ENCODE measurements at regions not wholly inside any gene's neighbourhood (a gene's known extent, or its start where the extent isn't known, plus 50 kb on each side); places are given as distances from the start of the nearest gene placed in this dataset.

GRCh38 chr21:27149034-27149433 is 182.1 kb upstream of the ADAMTS5 start:
- TF ChIP-seq, protein P1, sequence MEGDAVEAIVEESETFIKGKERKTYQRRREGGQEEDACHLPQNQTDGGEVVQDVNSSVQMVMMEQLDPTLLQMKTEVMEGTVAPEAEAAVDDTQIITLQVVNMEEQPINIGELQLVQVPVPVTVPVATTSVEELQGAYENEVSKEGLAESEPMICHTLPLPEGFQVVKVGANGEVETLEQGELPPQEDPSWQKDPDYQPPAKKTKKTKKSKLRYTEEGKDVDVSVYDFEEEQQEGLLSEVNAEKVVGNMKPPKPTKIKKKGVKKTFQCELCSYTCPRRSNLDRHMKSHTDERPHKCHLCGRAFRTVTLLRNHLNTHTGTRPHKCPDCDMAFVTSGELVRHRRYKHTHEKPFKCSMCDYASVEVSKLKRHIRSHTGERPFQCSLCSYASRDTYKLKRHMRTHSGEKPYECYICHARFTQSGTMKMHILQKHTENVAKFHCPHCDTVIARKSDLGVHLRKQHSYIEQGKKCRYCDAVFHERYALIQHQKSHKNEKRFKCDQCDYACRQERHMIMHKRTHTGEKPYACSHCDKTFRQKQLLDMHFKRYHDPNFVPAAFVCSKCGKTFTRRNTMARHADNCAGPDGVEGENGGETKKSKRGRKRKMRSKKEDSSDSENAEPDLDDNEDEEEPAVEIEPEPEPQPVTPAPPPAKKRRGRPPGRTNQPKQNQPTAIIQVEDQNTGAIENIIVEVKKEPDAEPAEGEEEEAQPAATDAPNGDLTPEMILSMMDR (IDR thresholded peaks at IDR 0.05): no peak
- TF ChIP-seq ARID4B (CRISPR knock-in tag; IDR thresholded peaks at IDR 0.05; ENCODE audit: borderline replicate concordance): no peak
- TF ChIP-seq, protein P2, sequence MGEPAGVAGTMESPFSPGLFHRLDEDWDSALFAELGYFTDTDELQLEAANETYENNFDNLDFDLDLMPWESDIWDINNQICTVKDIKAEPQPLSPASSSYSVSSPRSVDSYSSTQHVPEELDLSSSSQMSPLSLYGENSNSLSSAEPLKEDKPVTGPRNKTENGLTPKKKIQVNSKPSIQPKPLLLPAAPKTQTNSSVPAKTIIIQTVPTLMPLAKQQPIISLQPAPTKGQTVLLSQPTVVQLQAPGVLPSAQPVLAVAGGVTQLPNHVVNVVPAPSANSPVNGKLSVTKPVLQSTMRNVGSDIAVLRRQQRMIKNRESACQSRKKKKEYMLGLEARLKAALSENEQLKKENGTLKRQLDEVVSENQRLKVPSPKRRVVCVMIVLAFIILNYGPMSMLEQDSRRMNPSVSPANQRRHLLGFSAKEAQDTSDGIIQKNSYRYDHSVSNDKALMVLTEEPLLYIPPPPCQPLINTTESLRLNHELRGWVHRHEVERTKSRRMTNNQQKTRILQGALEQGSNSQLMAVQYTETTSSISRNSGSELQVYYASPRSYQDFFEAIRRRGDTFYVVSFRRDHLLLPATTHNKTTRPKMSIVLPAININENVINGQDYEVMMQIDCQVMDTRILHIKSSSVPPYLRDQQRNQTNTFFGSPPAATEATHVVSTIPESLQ (CRISPR knock-in tag; IDR thresholded peaks at IDR 0.05): no peak
- no peak for TF ChIP-seq IRF2 (CRISPR knock-in tag; IDR thresholded peaks at IDR 0.05; ENCODE audit: borderline replicate concordance, low read depth)
- TF ChIP-seq, protein P3, sequence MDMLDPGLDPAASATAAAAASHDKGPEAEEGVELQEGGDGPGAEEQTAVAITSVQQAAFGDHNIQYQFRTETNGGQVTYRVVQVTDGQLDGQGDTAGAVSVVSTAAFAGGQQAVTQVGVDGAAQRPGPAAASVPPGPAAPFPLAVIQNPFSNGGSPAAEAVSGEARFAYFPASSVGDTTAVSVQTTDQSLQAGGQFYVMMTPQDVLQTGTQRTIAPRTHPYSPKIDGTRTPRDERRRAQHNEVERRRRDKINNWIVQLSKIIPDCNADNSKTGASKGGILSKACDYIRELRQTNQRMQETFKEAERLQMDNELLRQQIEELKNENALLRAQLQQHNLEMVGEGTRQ (CRISPR knock-in tag; IDR thresholded peaks at IDR 0.05): no peak
- no peak for TF ChIP-seq ESRRA (CRISPR knock-in tag; IDR thresholded peaks at IDR 0.05; ENCODE audit: borderline replicate concordance)
- no peak for TF ChIP-seq RORB (CRISPR knock-in tag; IDR thresholded peaks at IDR 0.05)
